ENCODE measurements at regions not wholly inside any gene's neighbourhood (a gene's known extent, or its start where the extent isn't known, plus 50 kb on each side); places are given as distances from the start of the nearest gene placed in this dataset.
"Not testable (repeated sequence)": the region's sequence is repeated elsewhere in the genome, so short reads cannot be mapped to it uniquely, and the experiment has no call there.

DNA sequence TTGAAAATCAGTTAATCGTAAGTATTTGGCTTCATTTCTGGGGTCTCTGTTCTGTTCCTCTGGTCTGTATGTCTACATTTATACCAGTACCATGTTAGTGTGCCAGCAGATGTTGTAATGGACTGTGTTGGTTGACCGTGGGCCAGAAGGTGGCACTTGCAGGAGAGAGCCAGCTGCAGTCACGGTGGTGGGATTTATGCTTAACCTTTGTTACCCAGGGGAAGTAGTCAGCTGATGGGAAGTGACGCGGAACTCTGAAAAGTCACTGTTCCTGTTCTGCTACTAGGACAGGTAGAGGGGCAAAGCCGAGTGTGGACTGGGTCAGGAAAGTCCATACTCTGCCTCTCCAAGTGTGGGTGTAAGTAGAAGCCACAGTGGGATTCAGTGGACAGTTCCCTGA lies 420.4 kb upstream of the NDN start:
- not testable (repeated sequence) for DNase-seq (ENCODE audit: low read depth, low spot score); H3K27ac ChIP-seq

DNA sequence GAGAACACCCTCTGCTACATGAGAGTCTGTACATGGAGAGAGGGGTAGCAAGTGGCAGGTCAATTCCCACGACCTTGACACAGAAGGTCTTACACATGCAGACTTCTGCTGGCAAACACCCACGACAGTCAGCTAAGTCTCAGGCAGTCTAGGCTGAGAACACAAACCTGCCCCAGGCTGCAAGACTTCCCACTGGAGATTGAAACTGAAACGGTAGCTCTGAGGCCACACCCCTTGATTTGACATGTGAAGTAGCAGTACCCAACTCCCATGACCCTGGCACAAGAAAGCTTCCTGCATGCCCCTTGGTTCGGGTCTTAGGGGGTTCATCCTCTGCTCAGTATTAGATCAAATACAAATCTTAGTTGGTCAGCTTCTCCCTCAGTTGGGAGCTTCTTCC lies 420.8 kb upstream of the NDN start:
- DNase-seq (ENCODE audit: low read depth, low spot score); H3K27ac ChIP-seq: not testable (repeated sequence)

GRCh38 chr15:24108349-24108748 lies 421.2 kb upstream of the NDN start:
- DNase-seq (ENCODE audit: low read depth, low spot score); H3K27ac ChIP-seq: not testable (repeated sequence)

GRCh38 chr15:24139622-24140021 lies 452.5 kb upstream of the NDN start:
- H3K27ac ChIP-seq; DNase-seq (ENCODE audit: low read depth, low spot score): not testable (repeated sequence)

- DNase-seq (ENCODE audit: low read depth, low spot score); H3K27ac ChIP-seq: not testable (repeated sequence)
Observed at GRCh38 chr15:24145070-24145469, 458.0 kb upstream of the NDN start.

GRCh38 chr15:24146251-24146650 lies 459.1 kb upstream of the NDN start:
- no peak for DNase-seq (ENCODE audit: low read depth, low spot score)
- H3K27ac ChIP-seq = no peak overlapping the region

DNA sequence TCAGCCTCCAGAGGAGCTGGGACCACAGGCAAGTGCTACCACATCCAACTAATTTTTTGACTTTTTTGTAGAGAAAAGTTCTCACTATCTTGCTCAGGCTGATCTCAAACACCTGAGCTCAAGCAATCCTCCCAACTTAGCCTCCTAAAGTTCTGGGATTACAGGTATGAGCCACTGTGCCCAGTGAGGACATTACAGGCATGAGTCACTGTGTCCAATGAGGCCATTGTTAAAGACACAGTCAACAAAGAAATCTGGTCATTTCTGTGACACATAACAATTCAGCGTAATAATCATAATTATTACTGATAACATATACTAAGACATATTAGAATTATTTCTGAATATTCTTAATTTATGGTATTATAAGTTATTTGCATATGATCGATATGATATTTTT lies 463.4 kb upstream of the NDN start:
- DNase-seq (ENCODE audit: low read depth, low spot score) = no peak
- no peak overlapping the region for H3K27ac ChIP-seq

DNA sequence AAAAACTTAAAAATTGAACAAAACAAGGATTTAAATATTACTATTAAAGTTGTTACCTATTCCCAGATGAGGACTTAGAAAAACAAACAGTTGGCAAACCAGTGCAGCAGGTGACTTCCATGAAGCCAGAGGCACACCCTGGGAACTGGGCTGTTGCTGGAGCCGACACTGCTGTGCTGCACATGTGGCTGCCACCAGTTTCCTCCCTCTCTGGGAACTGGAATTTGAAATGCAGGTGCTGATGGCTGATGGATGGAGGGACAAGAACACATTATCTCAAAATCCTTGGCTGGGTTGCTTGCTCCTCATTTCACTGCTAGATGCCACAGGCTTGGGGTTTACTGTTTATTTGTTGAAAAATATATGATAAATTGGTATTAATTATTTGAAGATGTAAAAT lies 471.2 kb upstream of the NDN start:
- not testable (repeated sequence) for DNase-seq (ENCODE audit: low read depth, low spot score); H3K27ac ChIP-seq

DNA sequence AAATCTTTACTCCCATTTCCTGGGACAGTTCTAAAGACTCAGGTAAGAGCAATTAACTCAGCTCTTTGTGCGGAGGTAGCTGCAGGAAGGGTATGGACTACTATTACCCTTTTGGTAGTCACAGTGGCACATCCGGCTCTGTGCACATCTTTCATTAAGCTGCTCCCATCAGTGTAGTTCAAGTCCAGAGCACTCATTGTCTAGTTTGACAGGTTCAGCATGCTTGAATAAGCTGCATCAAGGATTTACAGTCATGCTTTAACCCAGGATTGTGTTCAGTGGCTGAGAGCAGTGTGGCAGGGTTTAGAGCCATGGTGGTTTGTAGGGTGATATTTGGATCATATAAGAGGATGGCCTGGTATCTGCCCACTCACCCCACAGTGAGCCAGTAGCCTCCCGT lies 478.4 kb upstream of the NDN start:
- not testable (repeated sequence) for H3K27ac ChIP-seq; DNase-seq (ENCODE audit: low read depth, low spot score)

GRCh38 chr15:24202297-24202696 lies 473.3 kb upstream of the NPAP1 start:
- H3K27ac ChIP-seq; DNase-seq (ENCODE audit: low read depth, low spot score): not testable (repeated sequence)

- not testable (repeated sequence) for DNase-seq (ENCODE audit: low read depth, low spot score); H3K27ac ChIP-seq
Observed at GRCh38 chr15:24211742-24212476, 463.7 kb upstream of the NPAP1 start.

- no peak for DNase-seq (ENCODE audit: low read depth, low spot score)
- H3K27ac ChIP-seq = no peak overlapping the region
Observed at GRCh38 chr15:24223739-24224138, 451.8 kb upstream of the NPAP1 start.

DNA sequence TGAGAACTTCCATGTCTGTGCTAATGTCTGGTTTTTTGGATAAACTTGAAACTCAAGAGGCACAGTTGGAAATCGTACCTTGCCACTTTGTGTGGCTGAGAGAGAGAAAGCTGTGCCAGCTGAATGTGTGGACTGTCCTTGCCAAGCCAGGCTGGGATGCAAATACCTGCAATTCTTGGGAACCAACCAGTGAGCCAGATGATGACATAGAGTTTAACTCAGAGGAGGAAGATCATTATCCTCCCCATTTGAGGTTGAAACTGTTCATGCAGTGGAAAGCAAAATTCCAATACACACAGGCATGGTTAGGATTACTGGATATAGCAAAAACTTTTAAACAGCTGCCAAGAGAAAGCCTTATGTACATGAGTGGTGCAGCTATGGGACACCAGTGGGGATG lies 451.4 kb upstream of the NPAP1 start:
- DNase-seq (ENCODE audit: low read depth, low spot score) = no peak
- H3K27ac ChIP-seq = no peak overlapping the region

- not testable (repeated sequence) for DNase-seq (ENCODE audit: low read depth, low spot score); H3K27ac ChIP-seq
Observed at GRCh38 chr15:24228922-24229321, 446.7 kb upstream of the NPAP1 start.

DNA sequence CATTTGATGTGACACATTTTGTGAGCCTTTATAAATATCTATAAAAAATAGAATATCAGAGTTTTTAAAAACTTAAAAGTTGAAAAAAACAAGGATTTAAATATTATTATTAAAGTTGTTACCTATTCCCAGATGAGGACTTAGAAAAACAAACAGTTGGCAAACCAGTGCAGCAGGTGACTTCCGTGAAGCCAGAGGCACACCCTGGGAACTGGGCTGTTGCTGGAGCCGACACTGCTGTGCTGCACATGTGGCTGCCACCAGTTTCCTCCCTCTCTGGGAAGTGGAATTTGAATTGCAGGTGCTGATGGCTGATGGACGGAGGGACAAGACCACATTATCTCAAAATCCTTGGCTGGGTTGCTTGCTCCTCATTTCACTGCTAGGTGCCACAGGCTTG lies 442.4 kb upstream of the NPAP1 start:
- not testable (repeated sequence) for H3K27ac ChIP-seq; DNase-seq (ENCODE audit: low read depth, low spot score)

GRCh38 chr15:24240580-24240979 lies 435.0 kb upstream of the NPAP1 start:
- not testable (repeated sequence) for DNase-seq (ENCODE audit: low read depth, low spot score); H3K27ac ChIP-seq

- not testable (repeated sequence) for H3K27ac ChIP-seq; DNase-seq (ENCODE audit: low read depth, low spot score)
Observed at GRCh38 chr15:24259106-24259505, 416.5 kb upstream of the NPAP1 start.

DNA sequence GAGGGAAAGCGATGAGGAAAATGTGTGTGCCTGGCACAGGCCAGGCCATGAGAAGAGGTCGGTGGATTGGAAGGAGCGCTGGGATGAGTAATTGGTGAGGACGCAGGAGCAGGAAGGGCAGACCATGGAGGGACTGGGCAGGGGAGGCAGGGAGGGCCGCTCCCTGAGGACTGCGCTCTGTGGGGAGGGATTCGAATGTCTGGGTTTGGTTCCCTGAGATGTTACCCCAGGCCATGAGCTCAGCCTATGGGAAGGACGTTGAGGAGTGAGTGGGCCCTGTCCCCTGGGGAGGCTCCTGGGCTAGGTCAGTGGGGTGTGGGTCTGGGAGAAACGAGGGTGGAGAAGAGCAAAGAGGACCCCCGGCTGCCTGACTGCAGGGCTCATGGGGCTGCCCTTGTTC lies 415.2 kb upstream of the NPAP1 start:
- not testable (repeated sequence) for DNase-seq (ENCODE audit: low read depth, low spot score); H3K27ac ChIP-seq

GRCh38 chr15:24260854-24261253 lies 414.7 kb upstream of the NPAP1 start:
- not testable (repeated sequence) for DNase-seq (ENCODE audit: low read depth, low spot score); H3K27ac ChIP-seq

DNA sequence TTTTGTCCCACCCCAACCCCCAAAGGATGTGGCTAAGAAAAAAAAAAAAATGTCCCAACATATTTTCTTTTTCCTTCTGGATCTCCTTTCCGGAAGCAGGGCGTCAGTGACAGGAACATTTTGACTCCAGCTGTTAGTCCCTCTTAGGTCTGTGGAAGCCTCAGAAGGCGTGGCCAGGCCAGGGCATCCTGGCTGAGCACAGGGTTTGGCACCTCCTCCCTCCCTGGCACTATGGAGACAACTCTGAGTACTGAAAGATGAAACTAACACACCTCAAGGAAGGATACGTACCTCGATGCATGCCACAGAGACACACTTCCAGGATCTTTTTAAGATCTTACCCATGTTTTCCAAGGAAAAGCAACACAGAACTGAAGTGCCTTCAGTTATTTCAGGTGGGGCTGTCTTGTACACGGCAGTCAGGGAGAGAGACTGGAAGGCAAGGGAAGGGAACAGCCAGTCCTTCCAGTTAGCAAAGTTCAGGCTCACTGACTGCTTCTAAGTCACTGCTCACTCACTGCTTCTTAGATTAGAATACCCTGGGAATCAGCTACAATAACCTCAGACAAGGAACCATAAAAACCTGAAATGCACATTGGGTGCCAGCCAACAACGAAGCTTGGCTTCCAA lies 406.9 kb upstream of the NPAP1 start:
- not testable (repeated sequence) for DNase-seq (ENCODE audit: low read depth, low spot score); H3K27ac ChIP-seq

DNA sequence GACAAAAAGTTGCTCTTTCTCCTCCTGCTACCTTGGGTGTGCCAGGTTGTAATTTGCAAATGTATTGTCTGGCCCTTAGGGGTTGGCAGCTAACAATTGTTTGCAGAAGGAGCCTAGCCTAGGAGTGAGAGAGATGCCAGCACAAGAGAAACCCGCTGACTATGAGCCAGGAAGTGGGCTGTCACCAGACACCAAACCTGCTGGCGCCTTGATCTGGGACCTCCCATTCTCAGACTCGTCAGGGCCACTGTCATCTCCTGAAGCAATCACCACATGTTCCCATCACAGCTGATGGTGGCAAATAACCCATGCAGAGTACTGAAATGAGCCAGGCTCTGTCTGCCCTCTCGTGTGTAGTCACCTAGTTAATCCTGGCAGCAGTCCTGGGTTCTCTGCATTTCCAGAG lies 406.4 kb upstream of the NPAP1 start:
- peak; percentile 14 for DNase-seq (ENCODE audit: low read depth, low spot score)
- H3K27ac ChIP-seq = no peak overlapping the region

- no peak for DNase-seq (ENCODE audit: low read depth, low spot score)
- no peak overlapping the region for H3K27ac ChIP-seq
Observed at GRCh38 chr15:24269923-24270322, 405.7 kb upstream of the NPAP1 start.

Measured in epithelial cell of prostate (primary cell).